GM21360 (cell line): ENCODE measurements at regions not wholly inside any gene's neighbourhood (a gene's known extent, or its start where the extent isn't known, plus 50 kb on each side); places are given as distances from the start of the nearest gene placed in this dataset.
A peak's percentile ranks its signal among the peaks of the same experiment; 100 is the strongest.

Source experiments
- ATAC-seq: cut with Tn5 transposase; IDR thresholded peaks from one replicate; pipeline ENCODE4 v1.9.1; 2021; ENCODE audit warnings: mild to moderate bottlenecking, moderate library complexity; ENCODE audit not compliant: unreplicated experiment

- ATAC-seq: peak; percentile 94
Measured at GRCh38 chr2:160994141-160995002, 165.9 kb upstream of the TANK start.

- no peak for ATAC-seq
Measured at GRCh38 chr2:160996584-160996983, 163.6 kb upstream of the TANK start.

- ATAC-seq: no peak
Measured at GRCh38 chr2:161004379-161004778, 155.8 kb upstream of the TANK start.

GRCh38 chr2:161005170-161005569 lies 155.1 kb upstream of the TANK start:
- ATAC-seq: no peak

- no peak for ATAC-seq
Measured at GRCh38 chr2:161008311-161008710, 151.9 kb upstream of the TANK start.

GRCh38 chr2:161010503-161011015 lies 149.7 kb upstream of the TANK start:
- ATAC-seq: no peak

GRCh38 chr2:161017780-161018470 lies 142.3 kb upstream of the TANK start:
- no peak for ATAC-seq

- no peak for ATAC-seq
Measured at GRCh38 chr2:161019311-161019710, 140.9 kb upstream of the TANK start.

GRCh38 chr2:161020437-161020836 lies 139.8 kb upstream of the TANK start:
- no peak for ATAC-seq

- no peak for ATAC-seq
Measured at GRCh38 chr2:161028581-161028980, 131.6 kb upstream of the TANK start.

- no peak for ATAC-seq
Measured at GRCh38 chr2:161029321-161029720, 130.9 kb upstream of the TANK start.

- no peak for ATAC-seq
Measured at GRCh38 chr2:161030260-161031063, 129.8 kb upstream of the TANK start.

- no peak for ATAC-seq
Measured at GRCh38 chr2:161031511-161031910, 128.7 kb upstream of the TANK start.

GRCh38 chr2:161032635-161033034 lies 127.6 kb upstream of the TANK start:
- no peak for ATAC-seq

GRCh38 chr2:161033059-161033660 lies 127.1 kb upstream of the TANK start:
- no peak for ATAC-seq

GRCh38 chr2:161036926-161037325 lies 123.3 kb upstream of the TANK start:
- no peak for ATAC-seq

GRCh38 chr2:161039071-161039470 lies 121.2 kb upstream of the TANK start:
- no peak for ATAC-seq

GRCh38 chr2:161041356-161041755 lies 118.9 kb upstream of the TANK start:
- no peak for ATAC-seq

GRCh38 chr2:161042990-161043625 lies 117.1 kb upstream of the TANK start:
- ATAC-seq: no peak

- no peak for ATAC-seq
Measured at GRCh38 chr2:161044095-161044865, 115.9 kb upstream of the TANK start.
